Nephron progenitor cell (in vitro differentiated cells): ENCODE measurements at regions not wholly inside any gene's neighbourhood (a gene's known extent, or its start where the extent isn't known, plus 50 kb on each side); places are given as distances from the start of the nearest gene placed in this dataset.
"Not testable (repeated sequence)": the region's sequence is repeated elsewhere in the genome, so short reads cannot be mapped to it uniquely, and the experiment has no call there.

Experiments
- DNase-seq: peaks from one replicate; pipeline ENCODE4 v3.0.0; 2021
- H3K27ac Mint-ChIP-seq: 2 replicates; pipeline ENCODE4 v1.8.0; 2021; ENCODE audit warnings: mild to moderate bottlenecking, moderate library complexity, mixed read lengths
- H3K27me3 Mint-ChIP-seq: 2 replicates; pipeline ENCODE4 v1.8.0; 2021; ENCODE audit warnings: mild to moderate bottlenecking, low read depth, mixed read lengths; ENCODE audit not compliant: poor library complexity
- H3K36me3 Mint-ChIP-seq: 2 replicates; pipeline ENCODE4 v1.8.0; 2021; ENCODE audit warnings: low read depth, mixed read lengths
- H3K4me1 Mint-ChIP-seq: 2 replicates; pipeline ENCODE4 v1.8.0; 2021; ENCODE audit warnings: mixed read lengths
- H3K4me3 Mint-ChIP-seq: 2 replicates; pipeline ENCODE4 v1.8.0; 2021; ENCODE audit warnings: mild to moderate bottlenecking, moderate library complexity, mixed read lengths
- H3K9me3 Mint-ChIP-seq: 2 replicates; pipeline ENCODE4 v1.8.0; 2021; ENCODE audit warnings: mild to moderate bottlenecking, moderate library complexity, mixed read lengths
- CTCF ChIP-seq: fragments of 200-600 bp; sonication (generic); IDR thresholded peaks from 2 replicates; pipeline ENCODE4 v1.5.0; 2021; ENCODE audit warnings: antibody characterized with exemption

- Mint-ChIP-seq H3K27ac (no peak overlapping the region), H3K9me3 (peaks cover 17% of the 10 kb centered on the region), H3K4me1 (no peaks in the 10 kb centered on the region), H3K4me3 (no peak overlapping the region), H3K36me3 (peaks cover 5% of the 10 kb centered on the region), H3K27me3 (peaks cover 3% of the 10 kb centered on the region)
- no peak for TF ChIP-seq CTCF
- no peak for DNase-seq
These were observed 187.8 kb upstream of the SPRY2 start for GRCh38 chr13:80528733-80529132.

- H3K4me3 Mint-ChIP-seq, result no peak overlapping the region
- DNase-seq, result no peak
- peaks cover 3% of the 10 kb centered on the region for H3K27me3 Mint-ChIP-seq
- H3K4me1 Mint-ChIP-seq, result no peaks in the 10 kb centered on the region
- peaks cover 17% of the 10 kb centered on the region for H3K9me3 Mint-ChIP-seq
- no peak overlapping the region for H3K27ac Mint-ChIP-seq
- no peak for TF ChIP-seq CTCF
- H3K36me3 Mint-ChIP-seq, result peaks cover 5% of the 10 kb centered on the region
These were observed 186.5 kb upstream of the SPRY2 start for GRCh38 chr13:80527400-80527799.

GRCh38 chr13:80524447-80525215, 183.7 kb upstream of the SPRY2 start:
- no peak for TF ChIP-seq CTCF
- no peaks in the 10 kb centered on the region for H3K9me3 Mint-ChIP-seq
- no peak for DNase-seq
- H3K27ac Mint-ChIP-seq, result no peak overlapping the region
- H3K27me3 Mint-ChIP-seq, result no peaks in the 10 kb centered on the region
- H3K4me1 Mint-ChIP-seq, result no peaks in the 10 kb centered on the region
- H3K36me3 Mint-ChIP-seq, result no peaks in the 10 kb centered on the region
- H3K4me3 Mint-ChIP-seq, result no peak overlapping the region

- no peaks in the 10 kb centered on the region for H3K4me1 Mint-ChIP-seq
- TF ChIP-seq CTCF, result no peak
- no peak for DNase-seq
- H3K27me3 Mint-ChIP-seq, result no peaks in the 10 kb centered on the region
- H3K9me3 Mint-ChIP-seq, result peaks cover 2% of the 10 kb centered on the region
- H3K27ac Mint-ChIP-seq, result no peak overlapping the region
- H3K4me3 Mint-ChIP-seq, result no peak overlapping the region
- H3K36me3 Mint-ChIP-seq, result no peaks in the 10 kb centered on the region
These were observed 182.2 kb upstream of the SPRY2 start for GRCh38 chr13:80523134-80523533.

GRCh38 chr13:80522463-80522862, 181.5 kb upstream of the SPRY2 start:
- not testable (repeated sequence) for H3K4me1 Mint-ChIP-seq, DNase-seq, H3K27ac Mint-ChIP-seq, H3K9me3 Mint-ChIP-seq, H3K36me3 Mint-ChIP-seq, H3K4me3 Mint-ChIP-seq, H3K27me3 Mint-ChIP-seq

- no peak for TF ChIP-seq CTCF
- no peak overlapping the region for H3K4me3 Mint-ChIP-seq
- H3K36me3 Mint-ChIP-seq, result no peaks in the 10 kb centered on the region
- H3K9me3 Mint-ChIP-seq, result peaks cover 18% of the 10 kb centered on the region
- no peak overlapping the region for H3K27ac Mint-ChIP-seq
- no peaks in the 10 kb centered on the region for H3K4me1 Mint-ChIP-seq
- no peak for DNase-seq
- no peaks in the 10 kb centered on the region for H3K27me3 Mint-ChIP-seq
These were observed 176.0 kb upstream of the SPRY2 start for GRCh38 chr13:80516818-80517348.
